Suppressor macrophage treated with lipopolysaccharide for 1 hour (primary cell): ENCODE measurements at regions not wholly inside any gene's neighbourhood (a gene's known extent, or its start where the extent isn't known, plus 50 kb on each side); places are given as distances from the start of the nearest gene placed in this dataset.

Experiments
- DNase-seq, 3 donors: peaks; one replicate each; pipeline ENCODE4 v3.0.0-alpha.2; 2020 to 2022

DNA sequence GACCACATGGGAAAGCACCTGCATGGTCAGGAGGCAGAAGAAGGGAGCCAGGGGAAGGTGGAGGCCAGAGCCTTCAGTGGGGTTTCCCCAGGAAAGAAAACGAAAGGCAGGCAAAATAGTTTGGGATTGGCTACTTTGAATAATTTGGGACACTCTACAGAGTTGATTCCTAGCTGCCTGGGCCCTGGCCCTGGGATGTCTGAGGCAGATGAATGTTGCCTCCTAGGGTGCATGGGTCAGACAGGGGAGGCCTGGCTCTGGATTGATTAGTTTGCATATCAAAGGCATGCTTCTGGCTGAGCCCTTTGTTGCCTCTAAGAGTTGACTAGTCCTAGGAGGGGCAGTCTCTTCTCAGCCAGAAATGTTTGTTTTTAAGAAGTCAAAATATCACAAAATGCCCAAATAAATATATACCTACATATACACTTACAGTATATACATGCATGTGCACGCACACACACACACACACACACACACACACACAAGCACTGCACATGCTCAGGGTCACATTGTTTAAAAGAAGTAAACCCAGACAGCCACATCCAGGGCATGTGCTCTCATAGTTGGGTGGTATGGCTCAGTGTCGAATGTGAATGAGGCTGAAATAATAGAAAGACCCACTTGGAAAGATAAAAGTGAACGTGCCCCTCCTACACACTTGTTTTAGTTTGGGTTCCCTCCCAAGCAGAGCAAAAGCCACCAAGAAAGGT is 184.2 kb downstream of the GPAM start:
- no peak for DNase-seq

- no peak for DNase-seq
These were observed 183.7 kb downstream of the GPAM start for GRCh38 chr10:111999915-112000302.

DNA sequence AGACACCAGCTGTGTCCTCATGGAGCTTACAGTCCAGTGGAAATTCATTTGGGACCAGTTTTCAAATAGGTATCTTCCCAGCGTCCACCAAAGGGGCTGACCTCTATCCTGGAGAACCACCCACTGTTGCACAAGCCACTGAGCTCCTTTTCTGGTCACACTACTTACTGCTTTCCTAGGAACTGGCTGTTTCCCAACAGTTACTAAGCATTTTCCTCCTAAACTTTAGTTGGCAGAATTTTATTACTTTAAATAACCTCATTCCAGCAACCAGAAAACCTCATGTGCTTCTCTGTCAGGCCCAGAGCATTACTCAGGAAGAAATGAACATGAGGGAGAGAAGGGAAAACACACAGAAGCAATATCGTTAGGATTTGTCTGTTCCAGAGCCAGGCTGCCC is 183.1 kb downstream of the GPAM start:
- no peak for DNase-seq

- DNase-seq, result no peak
These were observed 181.4 kb downstream of the GPAM start for GRCh38 chr10:112002206-112002605.

DNA sequence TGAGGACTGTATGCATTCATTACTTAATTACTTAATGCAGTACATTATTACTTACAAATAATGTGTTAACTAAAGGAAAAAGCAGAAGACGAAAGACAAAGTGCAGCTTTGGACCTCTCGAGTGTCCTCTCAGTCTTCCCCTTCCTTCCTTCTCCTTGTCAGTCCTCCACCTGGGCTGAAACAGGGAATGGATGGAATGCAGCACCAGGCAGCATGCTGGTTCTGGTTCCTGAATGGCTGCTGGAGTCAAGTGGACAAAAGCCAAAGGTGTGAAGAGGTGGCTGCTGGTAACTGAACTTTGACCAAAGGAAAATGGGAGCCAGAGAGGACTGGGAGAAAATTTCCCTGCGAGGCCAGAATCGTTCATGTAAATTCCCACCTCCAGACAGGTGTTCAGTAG is 179.5 kb downstream of the GPAM start:
- no peak for DNase-seq

DNA sequence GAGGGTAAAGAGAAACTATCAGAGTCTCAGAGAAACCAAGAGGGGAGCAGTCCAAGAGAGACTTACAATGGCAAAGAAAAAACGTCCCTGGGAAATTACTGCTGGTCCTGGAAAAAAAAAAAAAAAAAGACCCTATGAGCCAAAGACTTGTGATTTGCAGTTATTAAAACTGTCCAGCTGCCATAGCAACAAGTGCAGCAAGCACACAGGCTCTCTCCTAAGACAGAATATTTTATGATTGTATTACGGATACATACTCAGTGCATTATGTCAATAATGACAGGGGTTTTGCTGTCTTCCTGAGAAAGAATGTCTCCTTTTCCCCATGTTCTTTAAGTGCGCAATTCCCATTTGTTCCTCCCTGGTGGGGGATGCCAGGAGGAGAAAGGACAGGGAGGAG is 178.5 kb downstream of the GPAM start:
- no peak for DNase-seq

DNA sequence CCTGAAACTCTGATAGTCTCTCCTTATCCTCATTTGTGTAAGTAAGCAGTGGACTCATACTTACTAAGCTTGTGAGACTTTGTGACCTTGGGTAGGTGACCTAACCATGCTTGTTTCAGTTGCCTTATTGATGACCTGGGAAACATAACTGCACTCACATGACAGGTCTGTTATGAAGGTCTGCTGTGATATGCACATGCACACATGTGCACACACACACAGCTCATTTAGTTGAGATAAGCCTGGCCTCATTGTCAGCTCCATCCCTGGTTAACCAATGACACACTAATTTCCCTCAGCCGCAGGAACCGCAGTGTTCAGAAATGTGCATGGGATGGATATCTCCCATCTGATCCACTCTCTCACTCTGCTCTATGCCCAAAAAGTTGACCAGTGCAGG is 177.2 kb downstream of the GPAM start:
- no peak for DNase-seq

GRCh38 chr10:112006831-112007230 is 176.7 kb downstream of the GPAM start:
- no peak for DNase-seq

GRCh38 chr10:112022196-112022595 is 161.4 kb downstream of the GPAM start:
- DNase-seq, result no peak

- DNase-seq, result no peak
These were observed 159.5 kb downstream of the GPAM start for GRCh38 chr10:112024079-112024478.

GRCh38 chr10:112025228-112025627 is 158.3 kb downstream of the GPAM start:
- DNase-seq, result no peak

- DNase-seq, result no peak
These were observed 157.1 kb downstream of the GPAM start for GRCh38 chr10:112026438-112026837.

- DNase-seq, result no peak
These were observed 155.8 kb downstream of the GPAM start for GRCh38 chr10:112027731-112028280.

- no peak for DNase-seq
These were observed 153.1 kb downstream of the GPAM start for GRCh38 chr10:112030431-112030830.

DNA sequence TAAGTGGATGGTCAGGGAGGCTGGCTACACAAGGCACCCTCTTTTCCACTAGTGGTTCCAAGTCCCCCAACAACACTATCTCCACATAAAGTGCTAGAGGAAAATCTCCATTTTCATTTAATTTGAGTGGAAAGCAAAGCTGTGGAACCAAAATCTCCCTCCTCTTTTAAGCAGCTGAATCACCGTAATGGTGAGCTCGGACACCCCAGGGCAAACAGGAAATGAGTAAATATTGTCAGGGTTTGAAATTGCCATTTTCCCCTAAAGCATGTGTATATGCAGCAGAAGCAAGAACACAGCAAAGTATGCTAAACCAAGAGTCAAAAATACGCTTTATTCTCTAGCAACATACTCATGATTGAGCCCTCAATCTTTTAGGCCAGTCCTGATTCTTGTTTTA is 143.7 kb downstream of the GPAM start:
- no peak for DNase-seq

DNA sequence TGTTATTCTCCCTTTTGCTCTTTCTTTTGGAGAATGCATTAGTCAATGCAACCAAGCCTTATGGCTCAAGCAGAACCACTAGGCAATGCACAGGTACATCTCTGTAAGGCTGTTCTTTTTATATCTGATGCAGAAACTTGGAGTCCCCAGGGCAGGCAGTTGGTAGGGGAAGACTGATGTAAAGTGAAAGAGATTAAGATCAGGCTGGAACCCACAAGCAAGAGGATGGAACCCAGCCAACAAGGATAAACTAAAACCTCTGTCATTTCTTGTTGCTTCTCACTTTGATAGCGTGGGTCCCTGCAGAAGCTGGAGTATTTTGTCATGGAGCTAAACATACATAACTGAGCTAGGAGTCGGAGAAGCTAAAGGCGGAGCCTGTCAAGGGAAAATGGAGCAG is 142.9 kb downstream of the GPAM start:
- DNase-seq, result no peak

- DNase-seq, result no peak
These were observed 137.6 kb downstream of the GPAM start for GRCh38 chr10:112045938-112046337.

DNA sequence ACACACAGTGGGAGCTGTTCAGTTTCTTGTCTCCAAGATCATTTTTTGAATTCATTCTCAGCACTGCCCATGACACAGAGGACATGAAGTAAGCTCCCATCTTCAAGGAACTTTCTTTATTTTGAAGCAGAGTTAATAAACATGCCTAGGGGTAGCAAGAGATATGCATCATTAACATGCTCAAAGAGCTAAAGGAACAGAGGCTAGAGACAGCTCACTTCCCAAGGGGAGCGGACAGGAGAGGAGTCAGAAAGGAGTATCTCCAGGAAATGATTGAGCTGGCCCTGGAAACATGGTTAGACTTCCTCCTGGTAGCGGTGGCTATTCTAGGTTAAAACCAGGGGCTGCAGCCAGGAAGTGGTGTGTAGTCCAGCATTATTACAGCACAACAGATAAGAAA is 135.9 kb downstream of the GPAM start:
- DNase-seq, result no peak

DNA sequence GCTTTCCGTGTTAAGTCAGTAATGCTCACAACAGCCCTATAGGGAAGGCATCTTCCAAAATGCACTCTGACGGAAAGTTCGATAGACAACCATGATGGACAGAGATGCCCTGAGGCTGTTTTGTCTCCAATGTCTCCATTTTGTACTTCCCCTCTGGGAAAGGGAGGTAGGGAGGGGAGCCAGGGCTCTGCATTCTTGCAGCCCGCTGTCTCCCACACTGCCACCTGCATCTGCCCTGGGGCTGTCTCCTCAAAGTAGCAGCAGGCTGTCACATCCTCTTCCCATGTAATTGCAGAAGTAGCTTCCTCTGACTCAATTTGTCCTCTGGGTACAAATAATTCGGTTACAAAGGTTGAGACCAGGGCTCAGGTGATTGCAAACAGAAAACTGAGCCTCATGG is 131.4 kb downstream of the GPAM start:
- DNase-seq, result no peak

- DNase-seq, result no peak
These were observed 129.7 kb downstream of the GPAM start for GRCh38 chr10:112053895-112054294.

GRCh38 chr10:112054516-112054915 is 129.0 kb downstream of the GPAM start:
- no peak for DNase-seq

DNA sequence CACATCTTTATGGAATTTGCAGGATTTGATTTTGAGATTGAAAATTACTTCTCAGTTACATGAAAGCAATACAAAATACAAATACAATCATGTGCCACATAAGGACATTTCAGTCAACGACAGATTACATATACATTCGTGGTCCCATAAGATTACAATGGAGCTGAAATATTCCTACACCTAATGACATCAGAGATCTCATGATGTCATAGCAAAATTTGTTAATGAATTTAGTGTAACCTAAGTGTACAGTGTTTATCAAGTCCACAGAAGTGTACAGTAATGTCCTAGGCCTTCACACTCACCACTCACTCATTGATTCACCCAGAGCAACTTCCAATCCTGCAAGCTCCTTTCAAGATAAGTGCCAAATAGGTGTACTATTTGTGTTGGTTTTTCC is 126.5 kb downstream of the GPAM start:
- no peak for DNase-seq

GRCh38 chr10:112059220-112059619 is 124.3 kb downstream of the GPAM start:
- no peak for DNase-seq

DNA sequence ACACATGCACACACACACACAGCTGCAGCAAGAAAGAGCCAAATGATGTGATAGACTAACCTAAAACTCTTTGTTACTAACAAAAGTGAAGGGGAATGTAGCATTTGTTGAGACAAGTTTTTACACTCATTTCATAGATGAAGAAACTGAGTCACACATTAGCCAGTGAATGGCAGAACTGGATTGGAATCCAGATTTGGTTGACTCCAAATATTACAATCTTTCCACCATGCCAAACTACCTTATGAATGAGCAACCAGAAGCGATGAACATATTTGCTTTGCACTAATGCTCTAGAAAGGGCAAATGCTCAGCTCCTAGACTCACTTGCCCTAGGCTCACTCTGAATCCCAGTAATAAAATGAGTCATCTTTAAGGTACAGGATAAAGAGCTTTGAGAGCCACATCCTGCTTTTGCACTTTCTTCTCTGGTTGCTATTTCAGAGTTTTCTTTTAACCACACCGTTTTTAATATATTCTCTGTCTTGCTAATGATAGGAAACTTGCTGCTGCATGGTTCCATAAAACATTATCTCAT is 111.9 kb downstream of the GPAM start:
- DNase-seq, result no peak

DNA sequence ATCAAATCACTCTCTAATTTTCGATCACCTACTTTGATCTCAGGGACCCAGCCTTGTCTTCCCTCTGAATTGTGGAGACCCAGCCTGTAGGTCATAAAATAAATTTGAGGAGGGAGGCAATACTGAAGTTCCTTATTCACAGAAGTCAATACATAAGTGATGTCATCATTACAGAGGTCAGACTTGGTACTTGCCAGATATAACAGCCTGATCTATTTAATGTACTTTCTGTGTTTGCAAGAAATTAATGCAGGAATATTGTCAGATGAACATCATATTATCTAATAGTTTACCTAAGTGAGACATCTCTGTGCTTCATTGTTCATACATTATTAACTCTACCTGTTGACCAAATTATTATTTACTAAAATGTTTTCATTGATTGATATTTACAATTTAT is 105.6 kb downstream of the GPAM start:
- DNase-seq, result no peak
